OCI-LY3 (cell line): ENCODE measurements at regions not wholly inside any gene's neighbourhood (a gene's known extent, or its start where the extent isn't known, plus 50 kb on each side); places are given as distances from the start of the nearest gene placed in this dataset.

Experiments used
- CTCF ChIP-seq: fragments of 200-600, 300-600 bp; sonication (generic); IDR thresholded peaks from 2 replicates; pipeline ENCODE4 v1.5.1; 2014; ENCODE audit warnings: antibody characterized with exemption, low read length, low read depth
- EZH2phosphoT487 ChIP-seq: fragments of 200-600 bp; shearing (Covaris generic); IDR thresholded peaks from 2 replicates; pipeline ENCODE4 v1.6.1; 2018; ENCODE audit warnings: antibody characterized with exemption, mixed run types, low read depth

DNA sequence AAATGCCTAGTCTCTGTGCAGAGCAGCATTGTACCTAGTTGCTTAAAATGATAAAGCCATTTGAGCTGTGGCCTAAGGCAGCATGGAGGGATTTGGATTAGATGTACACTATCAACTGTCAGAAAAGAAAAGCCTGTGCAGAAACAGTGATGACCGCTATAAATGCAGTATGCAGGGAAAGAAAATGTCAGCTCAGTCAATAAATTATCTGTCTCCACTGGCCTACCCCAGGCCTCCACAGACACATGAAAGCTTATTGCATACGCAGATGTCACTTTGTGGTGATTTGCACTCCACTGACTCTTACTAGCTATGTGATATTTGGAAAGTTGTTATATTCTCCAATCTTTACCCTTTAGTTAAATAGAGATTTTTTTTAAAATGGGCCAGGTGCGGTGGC, 221.9 kb upstream of the OPRM1 start:
- TF ChIP-seq CTCF: no peak
- TF ChIP-seq EZH2phosphoT487: no peak
